H1 (cell line): ENCODE measurements at regions not wholly inside any gene's neighbourhood (a gene's known extent, or its start where the extent isn't known, plus 50 kb on each side); places are given as distances from the start of the nearest gene placed in this dataset.

Experiments used
- CTCF ChIA-PET: fragments of 300-600 bp; sonication (Branson Sonifier 250); formaldehyde crosslinking; loops from one replicate; lab custom pipeline; 2021; ENCODE audit not compliant: partially characterized antibody; lab: Charles Lee
- POLR2A ChIA-PET: fragments of 300-600 bp; sonication (Branson Sonifier 250); formaldehyde crosslinking; loops from one replicate; lab custom pipeline; 2021; ENCODE audit warnings: inconsistent platforms; ENCODE audit not compliant: partially characterized antibody; lab: Charles Lee
- DNase-seq, 2 experiments: peaks; one replicate each; pipeline versions ENCODE4 v3.0.0 to v3.0.0-alpha.2; 2010 to 2022; ENCODE audit warnings: low spot score in 2 of 2, low read depth in 1 of 2, mixed read lengths in 1 of 2
- FAIRE-seq: peaks from 2 replicates; lab custom pipeline; 2011; peaks lifted over from hg19 to GRCh38; lab: Jason Lieb, UNC
- H2AFZ ChIP-seq: 2 replicates; pipeline ENCODE4 v1.8.1; 2012; ENCODE audit warnings: low read length, inconsistent platforms
- H2AK5ac ChIP-seq: 2 replicates; pipeline ENCODE4 v1.6.1; 2013; ENCODE audit warnings: low read depth, low read length
- H2BK120ac ChIP-seq: replicated peaks from 2 replicates; pipeline ENCODE3; 2013; ENCODE audit warnings: low read depth, low read length, inconsistent platforms
- H2BK12ac ChIP-seq: 2 replicates; pipeline ENCODE4 v1.6.1; 2013; ENCODE audit warnings: low read depth, low read length
- H2BK15ac ChIP-seq: 2 replicates; pipeline ENCODE4 v1.6.1; 2013; ENCODE audit warnings: low read length
- H2BK20ac ChIP-seq: 2 replicates; pipeline ENCODE4 v1.6.1; 2013; ENCODE audit warnings: low read length
- H2BK5ac ChIP-seq: 2 replicates; pipeline ENCODE4 v1.6.1; 2013; ENCODE audit warnings: low read depth, low read length
- H3K14ac ChIP-seq: 2 replicates; pipeline ENCODE4 v1.6.1; 2013; ENCODE audit warnings: inconsistent platforms; ENCODE audit not compliant: insufficient read length
- H3K18ac ChIP-seq: 2 replicates; pipeline ENCODE4 v1.6.1; 2013; ENCODE audit warnings: low read length; ENCODE audit errors: extremely low read depth
- H3K23ac ChIP-seq: 2 replicates; pipeline ENCODE4 v1.6.1; 2013; ENCODE audit warnings: inconsistent platforms; ENCODE audit not compliant: insufficient read length
- H3K23me2 ChIP-seq: 2 replicates; pipeline ENCODE4 v1.6.1; 2013; ENCODE audit warnings: low read depth, low read length
- H3K27ac ChIP-seq: 2 replicates; pipeline ENCODE4 v1.6.1; 2011; ENCODE audit warnings: low read depth, low read length, inconsistent platforms
- H3K27me3 ChIP-seq, 4 experiments: replicated peaks in 1 of 4; 1 replicate in 1 of 4; 2 replicates in 3 of 4; pipeline versions ENCODE4 v1.6.1 to v1.8.1; 2011 to 2013; ENCODE audit warnings: low read length in 3 of 4, mild to moderate bottlenecking in 3 of 4, inconsistent platforms in 2 of 4, mixed read lengths in 2 of 4, moderate library complexity in 1 of 4; ENCODE audit not compliant: control insufficient read depth in 3 of 4, insufficient read depth in 3 of 4; ENCODE audit errors: extremely low read depth in 1 of 4
- H3K36me3 ChIP-seq, 4 experiments: 2 replicates each; pipeline versions ENCODE4 v1.6.1 to v1.8.1; 2011 to 2013; ENCODE audit warnings: mild to moderate bottlenecking in 4 of 4, low read length in 3 of 4, moderate library complexity in 2 of 4, control low read depth in 1 of 4, inconsistent platforms in 1 of 4; ENCODE audit not compliant: insufficient read depth in 4 of 4, control insufficient read depth in 2 of 4
- H3K4ac ChIP-seq: replicated peaks from 2 replicates; pipeline ENCODE3; 2013; ENCODE audit warnings: low read length, low read depth, mixed read lengths, inconsistent platforms; ENCODE audit not compliant: insufficient read length
- H3K4me1 ChIP-seq, 4 experiments: replicated peaks in 1 of 4; 1 replicate in 1 of 4; 2 replicates in 3 of 4; pipeline versions ENCODE4 v1.6.1 to v1.8.1; 2011 to 2013; ENCODE audit warnings: low read length in 3 of 4, inconsistent platforms in 2 of 4, mixed read lengths in 1 of 4; ENCODE audit not compliant: insufficient read depth in 4 of 4, control insufficient read depth in 3 of 4
- H3K4me2 ChIP-seq, 2 experiments: 2 replicates each; pipeline versions ENCODE4 v1.6.1 to v1.8.1; 2011 to 2013; ENCODE audit warnings: low read depth in 2 of 2, low read length in 2 of 2, control low read depth in 1 of 2, inconsistent platforms in 1 of 2, mild to moderate bottlenecking in 1 of 2; ENCODE audit not compliant: insufficient read depth in 1 of 2
- H3K4me3 ChIP-seq, 4 experiments: fragments of 200-600, 300-600 bp in 1 of 4; sonication (generic), shearing (Covaris generic), sonication (Bioruptor Twin) in 1 of 4; 2 replicates each; pipeline versions ENCODE4 v1.5.1 to v1.8.1; 2011 to 2016; ENCODE audit warnings: low read length in 4 of 4, low read depth in 3 of 4, control low read depth in 2 of 4, inconsistent platforms in 2 of 4, mild to moderate bottlenecking in 2 of 4, mixed read lengths in 1 of 4, moderate library complexity in 1 of 4; ENCODE audit not compliant: insufficient read depth in 2 of 4; ENCODE audit errors: extremely low read depth in 1 of 4
- H3K56ac ChIP-seq: replicated peaks from 2 replicates; pipeline ENCODE3; 2013; ENCODE audit warnings: low read depth, mild to moderate bottlenecking, mixed read lengths, low read length, inconsistent platforms; ENCODE audit not compliant: insufficient read length
- H3K79me1 ChIP-seq: 2 replicates; pipeline ENCODE4 v1.6.1; 2013; ENCODE audit warnings: low read depth, low read length, control low read depth
- H3K79me2 ChIP-seq, 2 experiments: 2 replicates each; pipeline versions ENCODE4 v1.6.1 to v1.8.1; 2012 to 2013; ENCODE audit warnings: low read length in 2 of 2, mild to moderate bottlenecking in 2 of 2, inconsistent platforms in 1 of 2; ENCODE audit not compliant: insufficient read depth in 2 of 2, control insufficient read depth in 1 of 2
- H3K9ac ChIP-seq, 4 experiments: replicated peaks in 1 of 4; 1 replicate in 1 of 4; 2 replicates in 3 of 4; pipeline versions ENCODE4 v1.6.1 to v1.8.1; 2011 to 2013; ENCODE audit warnings: low read depth in 3 of 4, low read length in 3 of 4, control low read depth in 2 of 4, mild to moderate bottlenecking in 2 of 4, moderate library complexity in 2 of 4, inconsistent platforms in 1 of 4; ENCODE audit errors: extremely low read depth in 1 of 4
- H3K9me3 ChIP-seq, 2 experiments: 2 replicates each; pipeline versions ENCODE4 v1.6.1 to v1.8.1; 2012 to 2013; ENCODE audit warnings: mild to moderate bottlenecking in 2 of 2, moderate library complexity in 2 of 2, control low read depth in 1 of 2, inconsistent platforms in 1 of 2, low read depth in 1 of 2, low read length in 1 of 2, mixed read lengths in 1 of 2; ENCODE audit not compliant: insufficient read depth in 2 of 2
- H4K20me1 ChIP-seq, 2 experiments: replicated peaks in 1 of 2; 2 replicates each; pipeline versions ENCODE3 to v1.8.1; 2011 to 2013; ENCODE audit warnings: inconsistent platforms in 2 of 2, low read length in 2 of 2, mild to moderate bottlenecking in 1 of 2; ENCODE audit not compliant: insufficient read depth in 2 of 2, control insufficient read depth in 1 of 2
- H4K5ac ChIP-seq: 2 replicates; pipeline ENCODE4 v1.6.1; 2013; ENCODE audit warnings: low read length, low read depth, mixed read lengths, inconsistent platforms; ENCODE audit not compliant: insufficient read length
- H4K8ac ChIP-seq: 2 replicates; pipeline ENCODE4 v1.8.0; 2013; ENCODE audit warnings: mild to moderate bottlenecking, moderate library complexity, low read length, inconsistent platforms; ENCODE audit not compliant: insufficient read depth; ENCODE audit errors: extremely low read depth
- H4K91ac ChIP-seq: replicated peaks from 2 replicates; pipeline ENCODE3; 2013; ENCODE audit warnings: low read length, mixed read lengths, inconsistent platforms; ENCODE audit not compliant: insufficient read length
- ASH2L ChIP-seq: fragments of 200-600, 300-600 bp; sonication (generic); IDR thresholded peaks from one replicate; pipeline ENCODE4 v1.7.1; 2017; ENCODE audit warnings: low read length
- FOSL1 ChIP-seq: IDR thresholded peaks from 2 replicates; pipeline ENCODE4 v1.6.1; 2011; ENCODE audit warnings: mild to moderate bottlenecking, low read depth, low read length, moderate library complexity; ENCODE audit not compliant: insufficient read depth
- HDAC6 ChIP-seq: IDR thresholded peaks from one replicate; pipeline ENCODE4 v1.7.1; 2012; ENCODE audit warnings: low read depth, mild to moderate bottlenecking, inconsistent platforms, low read length, moderate library complexity
- JUN ChIP-seq: IDR thresholded peaks from 2 replicates; pipeline ENCODE4 v1.6.1; 2011; ENCODE audit warnings: low read depth, mild to moderate bottlenecking, improper control_type of control experiment, low read length
- KDM1A ChIP-seq: fragments of 200-600, 300-600 bp; sonication (generic); IDR thresholded peaks from 2 replicates; pipeline ENCODE4 v1.7.1; 2016; ENCODE audit warnings: mild to moderate bottlenecking, low read length, borderline replicate concordance
- NRF1 ChIP-seq: IDR thresholded peaks from 2 replicates; pipeline ENCODE4 v1.6.1; 2011; ENCODE audit warnings: mild to moderate bottlenecking, low read depth, low read length, improper control_type of control experiment
- PHF8 ChIP-seq: fragments of 200-600 bp; sonication (generic); conservative IDR thresholded peaks from 2 replicates; pipeline ENCODE4 v1.7.1; 2012; ENCODE audit warnings: low read depth, mild to moderate bottlenecking, inconsistent platforms, low read length, moderate library complexity
- SAP30 ChIP-seq: fragments of 300-600 bp; sonication (generic); IDR thresholded peaks from 2 replicates; pipeline ENCODE4 v1.7.1; 2012; ENCODE audit warnings: low read length, moderate library complexity, mild to moderate bottlenecking, inconsistent platforms; ENCODE audit not compliant: insufficient read depth, insufficient replicate concordance
- SP4 ChIP-seq: IDR thresholded peaks from 2 replicates; pipeline ENCODE4 v1.6.1; 2012; ENCODE audit warnings: low read length, inconsistent platforms
- SRF ChIP-seq: IDR thresholded peaks from 2 replicates; pipeline ENCODE4 v1.6.1; 2011; ENCODE audit warnings: mild to moderate bottlenecking, low read depth, low read length, moderate library complexity
- TBP ChIP-seq: IDR thresholded peaks from 2 replicates; pipeline ENCODE4 v1.6.1; 2011; ENCODE audit warnings: low read depth, low read length, improper control_type of control experiment
- TEAD4 ChIP-seq: IDR thresholded peaks from 2 replicates; pipeline ENCODE4 v1.6.1; 2012; ENCODE audit warnings: low read depth, low read length, inconsistent platforms, mixed read lengths
- WGBS, 2 experiments: shearing (Covaris generic) in 1 of 2; methylation state at CpG; one replicate each; pipeline versions ENCODE4 v1.1.6 to v1.1.7; 2013 to 2015; ENCODE audit warnings: low lambda C conversion rate in 2 of 2, mixed read lengths in 2 of 2, inconsistent platforms in 1 of 2, low coverage in 1 of 2, missing lambda C conversion rate in 1 of 2; ENCODE audit not compliant: insufficient replicate concordance in 2 of 2, insufficient coverage in 1 of 2, insufficient read length in 1 of 2; ENCODE audit errors: extremely low coverage in 1 of 2, missing lambda C conversion rate in 1 of 2; 5-methylcytosine and 5-hydroxymethylcytosine counted together
- TF ChIP-seq, protein P1 (sequence below), 3 experiments: IDR thresholded peaks; 1 replicate in 2 of 3; 2 replicates in 1 of 3; pipeline versions ENCODE4 v1.5.1 to v1.6.1; 2011; ENCODE audit warnings: low read length in 3 of 3, mild to moderate bottlenecking in 3 of 3, inconsistent platforms in 2 of 3, low read depth in 1 of 3, moderate library complexity in 1 of 3; ENCODE audit not compliant: insufficient read depth in 1 of 3; ENCODE audit errors: control extremely low read depth in 1 of 3

GRCh38 chr2:47990503-47990902, 84.2 kb upstream of the FBXO11 start:
- no peaks in the 10 kb centered on the region for H3K36me3 ChIP-seq
- no peak overlapping the region for H3K4me2 ChIP-seq
- no peaks in the 10 kb centered on the region for H3K27me3 ChIP-seq
- FAIRE-seq (no peak), DNase-seq (no peak)
- H4K5ac ChIP-seq, result no peak overlapping the region
- TF ChIP-seq TEAD4 (no peak), FOSL1 (no peak), KDM1A (no peak), NRF1 (no peak), HDAC6 (no peak), SRF (no peak), PHF8 (no peak), SP4 (no peak), TBP (no peak), ASH2L (no peak), SAP30 (no peak), JUN (no peak)
- TF ChIP-seq, protein P1, sequence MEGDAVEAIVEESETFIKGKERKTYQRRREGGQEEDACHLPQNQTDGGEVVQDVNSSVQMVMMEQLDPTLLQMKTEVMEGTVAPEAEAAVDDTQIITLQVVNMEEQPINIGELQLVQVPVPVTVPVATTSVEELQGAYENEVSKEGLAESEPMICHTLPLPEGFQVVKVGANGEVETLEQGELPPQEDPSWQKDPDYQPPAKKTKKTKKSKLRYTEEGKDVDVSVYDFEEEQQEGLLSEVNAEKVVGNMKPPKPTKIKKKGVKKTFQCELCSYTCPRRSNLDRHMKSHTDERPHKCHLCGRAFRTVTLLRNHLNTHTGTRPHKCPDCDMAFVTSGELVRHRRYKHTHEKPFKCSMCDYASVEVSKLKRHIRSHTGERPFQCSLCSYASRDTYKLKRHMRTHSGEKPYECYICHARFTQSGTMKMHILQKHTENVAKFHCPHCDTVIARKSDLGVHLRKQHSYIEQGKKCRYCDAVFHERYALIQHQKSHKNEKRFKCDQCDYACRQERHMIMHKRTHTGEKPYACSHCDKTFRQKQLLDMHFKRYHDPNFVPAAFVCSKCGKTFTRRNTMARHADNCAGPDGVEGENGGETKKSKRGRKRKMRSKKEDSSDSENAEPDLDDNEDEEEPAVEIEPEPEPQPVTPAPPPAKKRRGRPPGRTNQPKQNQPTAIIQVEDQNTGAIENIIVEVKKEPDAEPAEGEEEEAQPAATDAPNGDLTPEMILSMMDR (IDR thresholded peaks at IDR 0.05; ENCODE audit: control extremely low read depth in 1 of 3, insufficient read depth in 1 of 3, low read depth in 1 of 3, low read length in 3 of 3), result no peak
- H3K9me3 ChIP-seq, result no peaks in the 10 kb centered on the region
- H3K4me3 ChIP-seq, result no peak overlapping the region
- H2AFZ ChIP-seq, result no peak overlapping the region
- no peaks in the 10 kb centered on the region for H3K23me2 ChIP-seq
- 90% methylated on average over 2 of the region's 2 CpGs; no CpG with 5 or more reads in 1 of the 2 experiments for WGBS, 2 experiments
- H4K91ac ChIP-seq, result no peak overlapping the region
- H3K79me2 ChIP-seq, result no peaks in the 10 kb centered on the region
- no peaks in the 10 kb centered on the region for H3K79me1 ChIP-seq
- no peaks in the 10 kb centered on the region for H3K4me1 ChIP-seq
- no peak overlapping the region for H3K27ac ChIP-seq
- no peak overlapping the region for H3K23ac ChIP-seq
- H2BK12ac ChIP-seq, result no peak overlapping the region
- H4K20me1 ChIP-seq, result no peaks in the 10 kb centered on the region
- H3K14ac ChIP-seq, result no peak overlapping the region
- no peak overlapping the region for H2BK5ac ChIP-seq
- no peak overlapping the region for H3K56ac ChIP-seq
- POLR2A ChIA-PET, result no interaction called here
- no peak overlapping the region for H3K9ac ChIP-seq
- CTCF ChIA-PET, result no interaction called here
- H2BK20ac ChIP-seq, result no peak overlapping the region
- H2AK5ac ChIP-seq, result no peak overlapping the region
- H2BK120ac ChIP-seq, result no peak overlapping the region
- H2BK15ac ChIP-seq, result no peak overlapping the region
- no peak overlapping the region for H3K18ac ChIP-seq
- H4K8ac ChIP-seq, result no peak overlapping the region
- no peak overlapping the region for H3K4ac ChIP-seq
